Peyer's patch (tissue), 4 donors: ENCODE measurements at regions not wholly inside any gene's neighbourhood (a gene's known extent, or its start where the extent isn't known, plus 50 kb on each side); places are given as distances from the start of the nearest gene placed in this dataset.

Source experiments
- DNase-seq, 3 donors: peaks; one replicate each; pipeline ENCODE4 v3.0.0-alpha.2; 2017 to 2019
- H3K27ac ChIP-seq, 4 donors: fragments of 200-600 bp; sonication (generic); one replicate each; pipeline ENCODE4 v1.5.1; 2016 to 2019
- H3K27me3 ChIP-seq, 2 donors: fragments of 200-600 bp; sonication (generic); one replicate each; pipeline ENCODE4 v1.5.1; 2019
- H3K36me3 ChIP-seq, 3 donors: fragments of 200-600 bp; sonication (generic); one replicate each; pipeline ENCODE4 v1.5.1; 2016 to 2019
- H3K4me1 ChIP-seq, 4 donors: fragments of 200-600 bp; sonication (generic); one replicate each; pipeline ENCODE4 v1.5.1; 2016 to 2019
- H3K4me3 ChIP-seq, 4 donors: fragments of 200-600 bp; sonication (generic); 1 replicate in 3 of 4; 2 replicates in 1 of 4; pipeline ENCODE4 v1.5.1; 2016 to 2019; ENCODE audit warnings: mild to moderate bottlenecking in 1 of 4
- H3K9me3 ChIP-seq, 4 donors: fragments of 200-600 bp; sonication (generic); one replicate each; pipeline ENCODE4 v1.5.1; 2016 to 2019; ENCODE audit warnings: mild to moderate bottlenecking in 1 of 4
- CTCF ChIP-seq, 6 experiments: fragments of 450-650 bp in 4 of 6; fragments of 200-600 bp in 2 of 6; sonication (generic) in 1 of 6; IDR thresholded peaks; one replicate each; pipeline ENCODE4 v1.5.1; 2017 to 2019; ENCODE audit warnings: antibody characterized with exemption in 6 of 6, mild to moderate bottlenecking in 3 of 6, moderate library complexity in 1 of 6
- POLR2A ChIP-seq, 2 donors: fragments of 450-650 bp; IDR thresholded peaks; one replicate each; pipeline ENCODE4 v1.5.1; 2017; ENCODE audit warnings: antibody characterized with exemption in 2 of 2, mild to moderate bottlenecking in 2 of 2, moderate library complexity in 2 of 2

GRCh38 chr9:29208670-29209069 lies 1635.4 kb upstream of the C9orf72 start:
- H3K4me3 ChIP-seq, result no peak overlapping the region
- no peaks in the 10 kb centered on the region for H3K36me3 ChIP-seq
- no peaks in the 10 kb centered on the region for H3K9me3 ChIP-seq
- H3K27ac ChIP-seq, result no peak overlapping the region
- peaks cover 0 to 16% of the 10 kb centered on the region in 2 donors for H3K27me3 ChIP-seq
- peaks cover 0 to 16% (median 1%) of the 10 kb centered on the region in 4 donors for H3K4me1 ChIP-seq
- TF ChIP-seq POLR2A (IDR thresholded peaks at IDR 0.05) (no peak), CTCF (IDR thresholded peaks at IDR 0.05) (no peak)
- DNase-seq, result no peak

GRCh38 chr9:29209748-29210291 lies 1636.5 kb upstream of the C9orf72 start:
- Histone ChIP-seq H3K4me3 (no peak overlapping the region), H3K27me3 (peaks cover 0 to 21% of the 10 kb centered on the region in 2 donors), H3K27ac (no peak overlapping the region), H3K36me3 (no peaks in the 10 kb centered on the region), H3K4me1 (peaks cover 0 to 16% (median 1%) of the 10 kb centered on the region in 4 donors), H3K9me3 (no peaks in the 10 kb centered on the region)
- no peak for DNase-seq
- no peak for TF ChIP-seq CTCF (IDR thresholded peaks at IDR 0.05)
- TF ChIP-seq POLR2A (IDR thresholded peaks at IDR 0.05), result no peak

- TF ChIP-seq POLR2A (IDR thresholded peaks at IDR 0.05) (no peak), CTCF (IDR thresholded peaks at IDR 0.05) (no peak)
- Histone ChIP-seq H3K36me3 (no peaks in the 10 kb centered on the region), H3K9me3 (no peaks in the 10 kb centered on the region), H3K27ac (no peak overlapping the region), H3K27me3 (peaks cover 0 to 27% of the 10 kb centered on the region in 2 donors), H3K4me3 (no peak overlapping the region), H3K4me1 (peaks cover 0 to 16% (median 1%) of the 10 kb centered on the region in 4 donors)
- no peak for DNase-seq
Observed at GRCh38 chr9:29211003-29211579, 1637.8 kb upstream of the C9orf72 start.

- H3K27me3 ChIP-seq, result peaks cover 0 to 27% of the 10 kb centered on the region in 2 donors
- DNase-seq, result peak in 1 of 3 donors; percentile 60
- peaks cover 0 to 16% (median 1%) of the 10 kb centered on the region in 4 donors for H3K4me1 ChIP-seq
- no peaks in the 10 kb centered on the region for H3K36me3 ChIP-seq
- H3K27ac ChIP-seq, result no peak overlapping the region
- TF ChIP-seq POLR2A (IDR thresholded peaks at IDR 0.05), result no peak
- peak in 4 of 6 experiments; percentile 36 to 50 (median 43) for TF ChIP-seq CTCF (IDR thresholded peaks at IDR 0.05)
- H3K4me3 ChIP-seq, result peak overlapping the region in 3 of 4 donors; percentile 4 to 37 (median 35)
- H3K9me3 ChIP-seq, result no peaks in the 10 kb centered on the region
Observed at GRCh38 chr9:29211580-29212396, 1638.5 kb upstream of the C9orf72 start.

- Histone ChIP-seq H3K4me3 (peak overlapping the region in 3 of 4 donors; percentile 4 to 37 (median 35)), H3K9me3 (no peaks in the 10 kb centered on the region), H3K36me3 (no peaks in the 10 kb centered on the region), H3K27ac (no peak overlapping the region), H3K4me1 (peaks cover 0 to 16% (median 1%) of the 10 kb centered on the region in 4 donors), H3K27me3 (peaks cover 0 to 27% of the 10 kb centered on the region in 2 donors)
- peak in 1 of 3 donors; percentile 32 for DNase-seq
- TF ChIP-seq POLR2A (IDR thresholded peaks at IDR 0.05) (no peak), CTCF (IDR thresholded peaks at IDR 0.05) (no peak)
Observed at GRCh38 chr9:29212397-29213387, 1639.4 kb upstream of the C9orf72 start.
